OCI-LY3 (cell line): ENCODE measurements at regions not wholly inside any gene's neighbourhood (a gene's known extent, or its start where the extent isn't known, plus 50 kb on each side); places are given as distances from the start of the nearest gene placed in this dataset.

Source experiments
- H2AFZ ChIP-seq: fragments of 200-600, 300-600 bp; shearing (Covaris generic); 2 replicates; pipeline ENCODE4 v1.6.0; 2014; ENCODE audit warnings: antibody characterized with exemption, low read depth, low read length
- H3K27ac ChIP-seq: fragments of 200-600, 300-600 bp; sonication (generic); 2 replicates; pipeline ENCODE4 v1.5.1; 2014; ENCODE audit warnings: mild to moderate bottlenecking, low read length, moderate library complexity, mixed read lengths
- H3K27me3 ChIP-seq: fragments of 200-600, 300-600 bp; sonication (generic); 2 replicates; pipeline ENCODE4 v1.6.1; 2014; ENCODE audit warnings: low read depth, low read length, mixed read lengths
- H3K36me3 ChIP-seq: fragments of 200-600, 300-600 bp; sonication (generic); replicated peaks from 2 replicates; pipeline ENCODE3; 2014; ENCODE audit warnings: low read depth, low read length, mixed read lengths
- H3K4me1 ChIP-seq: fragments of 300-600, 200-600 bp; sonication (generic); 2 replicates; pipeline ENCODE4 v1.6.1; 2014; ENCODE audit warnings: low read length, mixed read lengths
- H3K4me2 ChIP-seq: fragments of 200-600, 300-600 bp; sonication (generic); 2 replicates; pipeline ENCODE4 v1.6.1; 2014; ENCODE audit warnings: low read length, mixed read lengths
- H3K4me3 ChIP-seq: fragments of 300-600, 200-600 bp; sonication (generic); 2 replicates; pipeline ENCODE4 v1.5.1; 2014; ENCODE audit warnings: antibody characterized with exemption, mild to moderate bottlenecking, low read length, moderate library complexity
- H3K79me2 ChIP-seq: fragments of 300-600, 200-600 bp; shearing (Covaris generic); 2 replicates; pipeline ENCODE4 v1.6.1; 2014; ENCODE audit warnings: mild to moderate bottlenecking, low read length, mixed read lengths
- H3K9ac ChIP-seq: fragments of 300-600, 200-600 bp; shearing (Covaris generic); 2 replicates; pipeline ENCODE4 v1.6.0; 2014; ENCODE audit warnings: mild to moderate bottlenecking, low read length, moderate library complexity
- H3K9me3 ChIP-seq: fragments of 200-600, 300-600 bp; shearing (Covaris generic); 2 replicates; pipeline ENCODE4 v1.6.1; 2014; ENCODE audit warnings: low read length, mixed read lengths; ENCODE audit not compliant: insufficient read depth
- H4K20me1 ChIP-seq: fragments of 200-600, 300-600 bp; sonication (generic); 2 replicates; pipeline ENCODE4 v1.6.1; 2016; ENCODE audit warnings: low read length, mixed read lengths; ENCODE audit not compliant: insufficient read depth
- CTCF ChIP-seq: fragments of 200-600, 300-600 bp; sonication (generic); IDR thresholded peaks from 2 replicates; pipeline ENCODE4 v1.5.1; 2014; ENCODE audit warnings: antibody characterized with exemption, low read length, low read depth
- EZH2phosphoT487 ChIP-seq: fragments of 200-600 bp; shearing (Covaris generic); IDR thresholded peaks from 2 replicates; pipeline ENCODE4 v1.6.1; 2018; ENCODE audit warnings: antibody characterized with exemption, mixed run types, low read depth

GRCh38 chr3:103949693-103950092 lies 1417.0 kb upstream of the ALCAM start:
- no peaks in the 10 kb centered on the region for H3K79me2 ChIP-seq
- no peak overlapping the region for H3K4me3 ChIP-seq
- no peak overlapping the region for H3K4me2 ChIP-seq
- no peaks in the 10 kb centered on the region for H3K9me3 ChIP-seq
- H3K27ac ChIP-seq = no peak overlapping the region
- H2AFZ ChIP-seq = no peak overlapping the region
- no peak overlapping the region for H3K9ac ChIP-seq
- TF ChIP-seq CTCF (no peak), EZH2phosphoT487 (no peak)
- H3K27me3 ChIP-seq = no peaks in the 10 kb centered on the region
- H4K20me1 ChIP-seq = no peaks in the 10 kb centered on the region
- H3K36me3 ChIP-seq = no peaks in the 10 kb centered on the region
- H3K4me1 ChIP-seq = no peaks in the 10 kb centered on the region

GRCh38 chr3:103950676-103951075 lies 1416.0 kb upstream of the ALCAM start:
- Histone ChIP-seq H3K36me3 (no peaks in the 10 kb centered on the region), H4K20me1 (no peaks in the 10 kb centered on the region), H3K4me2 (no peak overlapping the region), H3K79me2 (no peaks in the 10 kb centered on the region), H3K27me3 (no peaks in the 10 kb centered on the region), H3K4me1 (no peaks in the 10 kb centered on the region), H3K9ac (no peak overlapping the region), H3K9me3 (no peaks in the 10 kb centered on the region), H3K4me3 (no peak overlapping the region), H2AFZ (no peak overlapping the region), H3K27ac (no peak overlapping the region)
- TF ChIP-seq CTCF = no peak
- TF ChIP-seq EZH2phosphoT487 = no peak

- TF ChIP-seq CTCF = no peak
- no peak for TF ChIP-seq EZH2phosphoT487
- no peak overlapping the region for H3K9ac ChIP-seq
- H3K4me3 ChIP-seq = no peak overlapping the region
- H3K27ac ChIP-seq = no peak overlapping the region
- H3K9me3 ChIP-seq = no peaks in the 10 kb centered on the region
- no peaks in the 10 kb centered on the region for H4K20me1 ChIP-seq
- H2AFZ ChIP-seq = no peak overlapping the region
- no peak overlapping the region for H3K4me2 ChIP-seq
- no peaks in the 10 kb centered on the region for H3K79me2 ChIP-seq
- no peaks in the 10 kb centered on the region for H3K4me1 ChIP-seq
- H3K36me3 ChIP-seq = no peaks in the 10 kb centered on the region
- H3K27me3 ChIP-seq = no peaks in the 10 kb centered on the region
Measured at GRCh38 chr3:103953796-103954195, 1412.9 kb upstream of the ALCAM start.

- H3K79me2 ChIP-seq = no peaks in the 10 kb centered on the region
- H3K4me1 ChIP-seq = no peaks in the 10 kb centered on the region
- no peaks in the 10 kb centered on the region for H4K20me1 ChIP-seq
- H3K27ac ChIP-seq = no peak overlapping the region
- TF ChIP-seq EZH2phosphoT487 = no peak
- H3K9me3 ChIP-seq = no peaks in the 10 kb centered on the region
- H3K4me2 ChIP-seq = no peak overlapping the region
- no peak overlapping the region for H3K4me3 ChIP-seq
- no peak overlapping the region for H3K9ac ChIP-seq
- H2AFZ ChIP-seq = no peak overlapping the region
- no peaks in the 10 kb centered on the region for H3K36me3 ChIP-seq
- H3K27me3 ChIP-seq = no peaks in the 10 kb centered on the region
Measured at GRCh38 chr3:103960819-103961218, 1405.9 kb upstream of the ALCAM start.

GRCh38 chr3:103963599-103963998 lies 1403.1 kb upstream of the ALCAM start:
- H3K4me1 ChIP-seq = peaks cover 12% of the 10 kb centered on the region
- no peak overlapping the region for H2AFZ ChIP-seq
- no peak overlapping the region for H3K4me2 ChIP-seq
- no peaks in the 10 kb centered on the region for H3K9me3 ChIP-seq
- no peak for TF ChIP-seq CTCF
- no peak for TF ChIP-seq EZH2phosphoT487
- H3K79me2 ChIP-seq = no peaks in the 10 kb centered on the region
- H3K4me3 ChIP-seq = no peak overlapping the region
- no peaks in the 10 kb centered on the region for H3K27me3 ChIP-seq
- H3K36me3 ChIP-seq = no peaks in the 10 kb centered on the region
- no peaks in the 10 kb centered on the region for H4K20me1 ChIP-seq
- H3K27ac ChIP-seq = no peak overlapping the region
- no peak overlapping the region for H3K9ac ChIP-seq
